ENCODE measurements at regions not wholly inside any gene's neighbourhood (a gene's known extent, or its start where the extent isn't known, plus 50 kb on each side); places are given as distances from the start of the nearest gene placed in this dataset.

GRCh38 chr7:18416988-18417387, 78.6 kb upstream of the HDAC9 start:
- DNase-seq: no peak

GRCh38 chr7:18419456-18419855, 76.1 kb upstream of the HDAC9 start:
- DNase-seq: no peak

- no peak for DNase-seq
Observed at GRCh38 chr7:18420108-18420507, 75.4 kb upstream of the HDAC9 start.

GRCh38 chr7:18420748-18421147, 74.8 kb upstream of the HDAC9 start:
- DNase-seq: no peak

GRCh38 chr7:18421297-18422002, 74.1 kb upstream of the HDAC9 start:
- no peak for DNase-seq

GRCh38 chr7:18425227-18425626, 70.3 kb upstream of the HDAC9 start:
- no peak for DNase-seq

- DNase-seq: no peak
Observed at GRCh38 chr7:18425838-18426445, 69.6 kb upstream of the HDAC9 start.

- no peak for DNase-seq
Observed at GRCh38 chr7:18426564-18427226, 68.9 kb upstream of the HDAC9 start.

GRCh38 chr7:18429547-18429946, 66.0 kb upstream of the HDAC9 start:
- DNase-seq: no peak

- no peak for DNase-seq
Observed at GRCh38 chr7:18430810-18431209, 64.7 kb upstream of the HDAC9 start.

GRCh38 chr7:18434171-18434570, 61.4 kb upstream of the HDAC9 start:
- no peak for DNase-seq

- DNase-seq: no peak
Observed at GRCh38 chr7:18437101-18437500, 58.4 kb upstream of the HDAC9 start.

- DNase-seq: no peak
Observed at GRCh38 chr7:18440934-18441333, 54.6 kb upstream of the HDAC9 start.

- DNase-seq: no peak
Observed at GRCh38 chr7:18444826-18445225, 50.7 kb upstream of the HDAC9 start.

- no peak for DNase-seq
Observed at GRCh38 chr7:18445483-18445882, 50.1 kb upstream of the HDAC9 start.

All from inflammatory macrophage (primary cell).